BJ (cell line): ENCODE measurements at regions not wholly inside any gene's neighbourhood (a gene's known extent, or its start where the extent isn't known, plus 50 kb on each side); places are given as distances from the start of the nearest gene placed in this dataset.

Source experiments
- CTCF ChIA-PET: fragments of 350-600 bp; formaldehyde crosslinking; extraction: SDS; loops from one replicate; lab custom pipeline; 2021; ENCODE audit warnings: antibody characterized with exemption, inconsistent platforms; lab: Yijun Ruan, JAX
- POLR2A ChIA-PET: fragments of 300-600 bp; sonication (Branson Sonifier 250); formaldehyde crosslinking; extraction: SDS; loops from one replicate; lab custom pipeline; 2021; ENCODE audit warnings: antibody characterized with exemption; lab: Charles Lee
- DNase-seq: peaks from one replicate; pipeline ENCODE4 v3.0.0-alpha.2; 2011; ENCODE audit warnings: low read depth
- H3K27me3 ChIP-seq: 2 replicates; pipeline ENCODE4 v1.6.0; 2011; ENCODE audit warnings: low read length; ENCODE audit not compliant: control insufficient read depth, insufficient read depth
- H3K36me3 ChIP-seq: 2 replicates; pipeline ENCODE4 v1.5.1; 2011; ENCODE audit warnings: low read length; ENCODE audit not compliant: control insufficient read depth, insufficient read depth
- H3K4me3 ChIP-seq: 2 replicates; pipeline ENCODE4 v1.5.1; 2011; ENCODE audit warnings: low read depth, mild to moderate bottlenecking, control low read depth, low read length
- CTCF ChIP-seq: IDR thresholded peaks from 2 replicates; pipeline ENCODE4 v1.5.1; 2011; ENCODE audit warnings: low read depth, mild to moderate bottlenecking, control low read depth, inconsistent platforms, low read length, moderate library complexity; ENCODE audit not compliant: insufficient read depth

- no peak for TF ChIP-seq CTCF
- Histone ChIP-seq H3K36me3 (no peaks in the 10 kb centered on the region), H3K4me3 (no peak overlapping the region), H3K27me3 (no peaks in the 10 kb centered on the region)
- ChIA-PET CTCF (no interaction called here), POLR2A (no interaction called here)
- no peak for DNase-seq
Measured at GRCh38 chr2:53452400-53452799, 315.2 kb upstream of the CHAC2 start.

- Histone ChIP-seq H3K4me3 (no peak overlapping the region), H3K36me3 (no peaks in the 10 kb centered on the region), H3K27me3 (no peaks in the 10 kb centered on the region)
- CTCF ChIA-PET: no interaction called here
- no peak for TF ChIP-seq CTCF
- no peak for DNase-seq
- POLR2A ChIA-PET: no interaction called here
Measured at GRCh38 chr2:53450923-53451322, 316.7 kb upstream of the CHAC2 start.

- DNase-seq: no peak
- no peak for TF ChIP-seq CTCF
- Histone ChIP-seq H3K4me3 (no peak overlapping the region), H3K36me3 (no peaks in the 10 kb centered on the region), H3K27me3 (no peaks in the 10 kb centered on the region)
- CTCF ChIA-PET: no interaction called here
- POLR2A ChIA-PET: no interaction called here
Measured at GRCh38 chr2:53448591-53448990, 319.0 kb upstream of the CHAC2 start.

GRCh38 chr2:53448086-53448485 lies 319.5 kb upstream of the CHAC2 start:
- CTCF ChIA-PET: interaction anchor here (0.6 to 1.0 kb wide), 2 partner anchors 27 to 179 kb away, joined by 3 read pairs; no protein-coding TSS in a partner anchor

GRCh38 chr2:53445383-53446070 lies 322.1 kb upstream of the CHAC2 start:
- no peaks in the 10 kb centered on the region for H3K27me3 ChIP-seq
- DNase-seq: no peak
- TF ChIP-seq CTCF: no peak
- POLR2A ChIA-PET: no interaction called here
- no peaks in the 10 kb centered on the region for H3K36me3 ChIP-seq
- H3K4me3 ChIP-seq: no peak overlapping the region
- CTCF ChIA-PET: interaction anchor here (0.6 kb wide), 1 partner anchor 191 kb away, joined by 3 read pairs; no protein-coding TSS in a partner anchor

More at GRCh38 chr2:53448086-53448485, 319.5 kb upstream of the CHAC2 start:
- POLR2A ChIA-PET: no interaction called here
- DNase-seq: no peak
- Histone ChIP-seq H3K36me3 (no peaks in the 10 kb centered on the region), H3K4me3 (no peak overlapping the region), H3K27me3 (no peaks in the 10 kb centered on the region)
- TF ChIP-seq CTCF: no peak
